ENCODE measurements at regions not wholly inside any gene's neighbourhood (a gene's known extent, or its start where the extent isn't known, plus 50 kb on each side); places are given as distances from the start of the nearest gene placed in this dataset.
"Not testable (repeated sequence)": the region's sequence is repeated elsewhere in the genome, so short reads cannot be mapped to it uniquely, and the experiment has no call there.

GRCh38 chr2:52036853-52037252 lies 1004.9 kb upstream of the NRXN1 start:
- FAIRE-seq (no peak), DNase-seq (ENCODE audit: insufficient read length, low spot score) (no peak)
- TF ChIP-seq POLR2AphosphoS5 (IDR thresholded peaks at IDR 0.05; ENCODE audit: low read depth, low read length) (no peak), PAX5 (IDR thresholded peaks at IDR 0.05; ENCODE audit: insufficient read depth, low read length, severe bottlenecking) (no peak)

GRCh38 chr2:52036024-52036423 lies 1004.1 kb upstream of the NRXN1 start:
- FAIRE-seq = no peak

GRCh38 chr2:52035391-52035790 lies 1003.5 kb upstream of the NRXN1 start:
- FAIRE-seq (no peak), DNase-seq (ENCODE audit: insufficient read length, low spot score) (no peak)
- TF ChIP-seq SPI1 (IDR thresholded peaks at IDR 0.05; ENCODE audit: low read depth, low read length) = no peak
- no peak for TF ChIP-seq POLR2A (IDR thresholded peaks at IDR 0.05; ENCODE audit: low read depth, low read length)
- TF ChIP-seq POLR2AphosphoS5 (IDR thresholded peaks at IDR 0.05; ENCODE audit: low read depth, low read length) = no peak
- TF ChIP-seq TAF1 (IDR thresholded peaks at IDR 0.05; ENCODE audit: low read depth, low read length) = no peak
- no peak for TF ChIP-seq PAX5 (IDR thresholded peaks at IDR 0.05; ENCODE audit: insufficient read depth, low read length, severe bottlenecking)
- no peak for TF ChIP-seq POU2F2 (IDR thresholded peaks at IDR 0.05; ENCODE audit: low read depth, low read length)

More at GRCh38 chr2:52036024-52036423, 1004.1 kb upstream of the NRXN1 start:
- TF ChIP-seq POLR2AphosphoS5 (IDR thresholded peaks at IDR 0.05; ENCODE audit: low read depth, low read length) = no peak
- no peak for TF ChIP-seq PAX5 (IDR thresholded peaks at IDR 0.05; ENCODE audit: insufficient read depth, low read length, severe bottlenecking)
- no peak for TF ChIP-seq POLR2A (IDR thresholded peaks at IDR 0.05; ENCODE audit: low read depth, low read length)
- TF ChIP-seq TAF1 (IDR thresholded peaks at IDR 0.05; ENCODE audit: low read depth, low read length) = no peak
- no peak for TF ChIP-seq POU2F2 (IDR thresholded peaks at IDR 0.05; ENCODE audit: low read depth, low read length)
- TF ChIP-seq SPI1 (IDR thresholded peaks at IDR 0.05; ENCODE audit: low read depth, low read length) = no peak
- no peak for DNase-seq (ENCODE audit: insufficient read length, low spot score)

GRCh38 chr2:52034706-52035105 lies 1002.8 kb upstream of the NRXN1 start:
- FAIRE-seq = no peak

GRCh38 chr2:52022006-52022405 lies 990.1 kb upstream of the NRXN1 start:
- FAIRE-seq = no peak
- DNase-seq (ENCODE audit: insufficient read length, low spot score) = no peak
- no peak for TF ChIP-seq PAX5 (IDR thresholded peaks at IDR 0.05; ENCODE audit: insufficient read depth, low read length, severe bottlenecking)
- TF ChIP-seq POU2F2 (IDR thresholded peaks at IDR 0.05; ENCODE audit: low read depth, low read length) = no peak
- no peak for TF ChIP-seq SPI1 (IDR thresholded peaks at IDR 0.05; ENCODE audit: low read depth, low read length)
- TF ChIP-seq TAF1 (IDR thresholded peaks at IDR 0.05; ENCODE audit: low read depth, low read length) = no peak
- TF ChIP-seq POLR2A (IDR thresholded peaks at IDR 0.05; ENCODE audit: low read depth, low read length) = no peak
- TF ChIP-seq POLR2AphosphoS5 (IDR thresholded peaks at IDR 0.05; ENCODE audit: low read depth, low read length) = no peak

More at GRCh38 chr2:52034706-52035105, 1002.8 kb upstream of the NRXN1 start:
- no peak for TF ChIP-seq POU2F2 (IDR thresholded peaks at IDR 0.05; ENCODE audit: low read depth, low read length)
- no peak for TF ChIP-seq PAX5 (IDR thresholded peaks at IDR 0.05; ENCODE audit: insufficient read depth, low read length, severe bottlenecking)
- TF ChIP-seq SPI1 (IDR thresholded peaks at IDR 0.05; ENCODE audit: low read depth, low read length) = no peak
- TF ChIP-seq POLR2A (IDR thresholded peaks at IDR 0.05; ENCODE audit: low read depth, low read length) = no peak
- no peak for TF ChIP-seq POLR2AphosphoS5 (IDR thresholded peaks at IDR 0.05; ENCODE audit: low read depth, low read length)
- TF ChIP-seq TAF1 (IDR thresholded peaks at IDR 0.05; ENCODE audit: low read depth, low read length) = no peak
- no peak for DNase-seq (ENCODE audit: insufficient read length, low spot score)

- TF ChIP-seq SPI1 (IDR thresholded peaks at IDR 0.05; ENCODE audit: low read depth, low read length) (no peak), POLR2A (IDR thresholded peaks at IDR 0.05; ENCODE audit: low read depth, low read length) (no peak), POLR2AphosphoS5 (IDR thresholded peaks at IDR 0.05; ENCODE audit: low read depth, low read length) (no peak), TAF1 (IDR thresholded peaks at IDR 0.05; ENCODE audit: low read depth, low read length) (no peak), POU2F2 (IDR thresholded peaks at IDR 0.05; ENCODE audit: low read depth, low read length) (no peak), PAX5 (IDR thresholded peaks at IDR 0.05; ENCODE audit: insufficient read depth, low read length, severe bottlenecking) (no peak)
- no peak for DNase-seq (ENCODE audit: insufficient read length, low spot score)
- FAIRE-seq = no peak
These were observed 985.8 kb upstream of the NRXN1 start for GRCh38 chr2:52017646-52018235.

- not testable (repeated sequence) for DNase-seq (ENCODE audit: insufficient read length, low spot score); FAIRE-seq
These were observed 975.0 kb upstream of the NRXN1 start for GRCh38 chr2:52006821-52007366.

- FAIRE-seq = no peak
- DNase-seq (ENCODE audit: insufficient read length, low spot score) = no peak
- TF ChIP-seq SPI1 (IDR thresholded peaks at IDR 0.05; ENCODE audit: low read depth, low read length) (no peak), PAX5 (IDR thresholded peaks at IDR 0.05; ENCODE audit: insufficient read depth, low read length, severe bottlenecking) (no peak), POU2F2 (IDR thresholded peaks at IDR 0.05; ENCODE audit: low read depth, low read length) (no peak), TAF1 (IDR thresholded peaks at IDR 0.05; ENCODE audit: low read depth, low read length) (no peak), POLR2AphosphoS5 (IDR thresholded peaks at IDR 0.05; ENCODE audit: low read depth, low read length) (no peak)
These were observed 968.4 kb upstream of the NRXN1 start for GRCh38 chr2:52000151-52000855.

GRCh38 chr2:51998890-51999289 lies 967.0 kb upstream of the NRXN1 start:
- FAIRE-seq = no peak
- DNase-seq (ENCODE audit: insufficient read length, low spot score) = no peak
- TF ChIP-seq POLR2A (IDR thresholded peaks at IDR 0.05; ENCODE audit: low read depth, low read length) = no peak
- TF ChIP-seq POLR2AphosphoS5 (IDR thresholded peaks at IDR 0.05; ENCODE audit: low read depth, low read length) = no peak
- no peak for TF ChIP-seq SPI1 (IDR thresholded peaks at IDR 0.05; ENCODE audit: low read depth, low read length)
- no peak for TF ChIP-seq POU2F2 (IDR thresholded peaks at IDR 0.05; ENCODE audit: low read depth, low read length)
- no peak for TF ChIP-seq TAF1 (IDR thresholded peaks at IDR 0.05; ENCODE audit: low read depth, low read length)
- no peak for TF ChIP-seq PAX5 (IDR thresholded peaks at IDR 0.05; ENCODE audit: insufficient read depth, low read length, severe bottlenecking)

- no peak for TF ChIP-seq TAF1 (IDR thresholded peaks at IDR 0.05; ENCODE audit: low read depth, low read length)
- TF ChIP-seq POLR2A (IDR thresholded peaks at IDR 0.05; ENCODE audit: low read depth, low read length) = no peak
- TF ChIP-seq SPI1 (IDR thresholded peaks at IDR 0.05; ENCODE audit: low read depth, low read length) = no peak
- no peak for TF ChIP-seq POU2F2 (IDR thresholded peaks at IDR 0.05; ENCODE audit: low read depth, low read length)
- no peak for TF ChIP-seq POLR2AphosphoS5 (IDR thresholded peaks at IDR 0.05; ENCODE audit: low read depth, low read length)
- no peak for TF ChIP-seq PAX5 (IDR thresholded peaks at IDR 0.05; ENCODE audit: insufficient read depth, low read length, severe bottlenecking)
- DNase-seq (ENCODE audit: insufficient read length, low spot score) (no peak), FAIRE-seq (no peak)
These were observed 965.6 kb upstream of the NRXN1 start for GRCh38 chr2:51997571-51997970.

All from GM12891 (cell line).